ACHN (cell line): ENCODE measurements at regions not wholly inside any gene's neighbourhood (a gene's known extent, or its start where the extent isn't known, plus 50 kb on each side); places are given as distances from the start of the nearest gene placed in this dataset.

Source experiments
- DNase-seq: peaks from one replicate; pipeline ENCODE4 v3.0.0-alpha.2; 2015
- in situ Hi-C: cut with HindIII; loops from 2 replicates; pipeline ENCODE4 v1.10.0; 2017; ENCODE audit warnings: low sequenced_read_pairs, low pct_ligation_motif_present, low pct_unique_long_range_greater_than_20kb

- in situ Hi-C loops, result no loop called here
Measured at GRCh38 chr3:107428051-107428858, 51.0 kb downstream of the CCDC54 start.

GRCh38 chr3:107429320-107430181 lies 52.3 kb downstream of the CCDC54 start:
- in situ Hi-C loops, result no loop called here

More at GRCh38 chr3:107428051-107428858, 51.0 kb downstream of the CCDC54 start:
- DNase-seq, result no peak

GRCh38 chr3:107430214-107430995 lies 53.2 kb downstream of the CCDC54 start:
- DNase-seq, result peak; percentile 9
- in situ Hi-C loops, result no loop called here

More at GRCh38 chr3:107429320-107430181, 52.3 kb downstream of the CCDC54 start:
- peak; percentile 88 for DNase-seq

GRCh38 chr3:107430996-107431245 lies 53.7 kb downstream of the CCDC54 start:
- peak; percentile 38 for DNase-seq
- in situ Hi-C loops, result no loop called here

GRCh38 chr3:107431246-107432012 lies 54.2 kb downstream of the CCDC54 start:
- in situ Hi-C loops, result no loop called here
- DNase-seq, result peak; percentile 83

- no peak for DNase-seq
- in situ Hi-C loops, result no loop called here
Measured at GRCh38 chr3:107432013-107432515, 54.8 kb downstream of the CCDC54 start.

- in situ Hi-C loops, result no loop called here
- peak; percentile 6 for DNase-seq
Measured at GRCh38 chr3:107432646-107433045, 55.4 kb downstream of the CCDC54 start.

- in situ Hi-C loops, result no loop called here
Measured at GRCh38 chr3:107436029-107436428, 58.8 kb downstream of the CCDC54 start.

GRCh38 chr3:107438671-107439070 lies 61.4 kb downstream of the CCDC54 start:
- in situ Hi-C loops, result no loop called here
- no peak for DNase-seq

More at GRCh38 chr3:107436029-107436428, 58.8 kb downstream of the CCDC54 start:
- DNase-seq, result no peak

- DNase-seq, result no peak
- in situ Hi-C loops, result no loop called here
Measured at GRCh38 chr3:107441617-107442016, 64.4 kb downstream of the CCDC54 start.

- in situ Hi-C loops, result no loop called here
- DNase-seq, result no peak
Measured at GRCh38 chr3:107443461-107443860, 66.2 kb downstream of the CCDC54 start.

- DNase-seq, result no peak
- in situ Hi-C loops, result no loop called here
Measured at GRCh38 chr3:107446706-107447105, 69.5 kb downstream of the CCDC54 start.

- no peak for DNase-seq
- in situ Hi-C loops, result no loop called here
Measured at GRCh38 chr3:107450254-107450893, 72.4 kb upstream of the BBX start.

- in situ Hi-C loops, result no loop called here
- no peak for DNase-seq
Measured at GRCh38 chr3:107452436-107452835, 70.3 kb upstream of the BBX start.

- no peak for DNase-seq
- in situ Hi-C loops, result no loop called here
Measured at GRCh38 chr3:107453504-107453903, 69.3 kb upstream of the BBX start.

- in situ Hi-C loops, result no loop called here
Measured at GRCh38 chr3:107455621-107456020, 67.1 kb upstream of the BBX start.

GRCh38 chr3:107456501-107456900 lies 66.3 kb upstream of the BBX start:
- no peak for DNase-seq
- in situ Hi-C loops, result no loop called here

More at GRCh38 chr3:107455621-107456020, 67.1 kb upstream of the BBX start:
- no peak for DNase-seq

GRCh38 chr3:107458871-107459270 lies 63.9 kb upstream of the BBX start:
- in situ Hi-C loops, result no loop called here
- no peak for DNase-seq
